NCI-H69 (cell line): ENCODE measurements at regions not wholly inside any gene's neighbourhood (a gene's known extent, or its start where the extent isn't known, plus 50 kb on each side); places are given as distances from the start of the nearest gene placed in this dataset.

Experiments
- DNase-seq: peaks from one replicate; lab custom pipeline; 2025; lab: John Stamatoyannopoulos, UW

- DNase-seq: peak; percentile 47
Observed at GRCh38 chr14:64639340-64639821, 64.8 kb upstream of the PLEKHG3 start.

DNA sequence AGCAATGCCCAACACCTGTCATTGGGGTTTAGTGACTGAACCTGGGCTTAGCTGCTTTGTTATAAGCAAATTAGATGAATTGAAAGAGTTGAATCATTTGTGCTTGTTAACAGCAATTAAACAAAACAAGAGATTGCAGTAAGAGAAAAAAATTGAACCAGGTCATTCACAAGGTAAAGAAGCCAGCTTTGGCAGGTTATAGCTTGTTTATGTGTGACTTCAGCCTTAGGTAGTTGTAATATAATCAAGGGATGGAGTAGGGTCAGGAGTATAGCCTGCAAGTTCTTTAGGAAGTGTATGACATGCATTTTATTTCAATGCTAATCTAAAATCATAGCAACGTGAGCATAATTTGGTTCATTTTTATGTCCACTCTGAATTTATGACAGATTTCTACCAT is 63.4 kb upstream of the PLEKHG3 start:
- DNase-seq: no peak

- peak; percentile 24 for DNase-seq
Observed at GRCh38 chr14:64641760-64642159, 62.5 kb upstream of the PLEKHG3 start.

DNA sequence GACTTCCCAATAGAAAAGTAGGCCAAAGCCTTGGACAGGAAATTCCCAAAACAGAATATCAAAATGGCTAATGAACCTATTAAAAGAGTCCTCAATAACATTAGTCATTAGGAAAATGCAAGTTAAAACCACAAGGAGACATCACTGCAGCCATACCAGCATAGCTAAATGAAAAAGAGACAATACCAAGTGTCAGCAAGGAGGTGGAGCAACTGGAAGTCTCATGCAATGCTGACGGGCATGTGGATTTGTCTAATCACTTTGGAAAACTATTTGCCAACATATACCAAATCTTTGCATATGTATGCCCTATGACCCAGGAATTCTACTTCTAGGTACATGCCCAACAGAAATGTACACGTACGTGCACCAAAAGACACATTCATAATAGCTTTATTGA is 60.5 kb upstream of the PLEKHG3 start:
- no peak for DNase-seq

DNA sequence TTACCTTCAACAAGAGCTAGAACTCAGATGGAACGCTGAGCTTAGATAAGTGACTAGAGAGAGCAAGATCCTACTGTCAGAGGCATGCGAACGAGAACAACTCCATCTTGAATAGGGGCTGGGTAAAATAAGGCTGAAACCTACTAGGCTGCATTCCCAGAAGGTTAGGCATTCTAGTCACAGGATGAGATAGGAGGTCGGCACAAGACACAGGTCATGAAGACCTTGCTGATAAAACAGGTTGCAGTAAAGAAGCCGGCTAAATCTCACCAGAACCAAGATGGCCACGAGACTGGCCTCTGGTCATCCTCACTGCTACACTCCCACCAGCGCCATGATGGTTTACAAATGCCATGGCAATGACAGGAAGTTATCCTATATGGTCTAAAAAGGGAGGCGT is 59.6 kb upstream of the PLEKHG3 start:
- no peak for DNase-seq

DNA sequence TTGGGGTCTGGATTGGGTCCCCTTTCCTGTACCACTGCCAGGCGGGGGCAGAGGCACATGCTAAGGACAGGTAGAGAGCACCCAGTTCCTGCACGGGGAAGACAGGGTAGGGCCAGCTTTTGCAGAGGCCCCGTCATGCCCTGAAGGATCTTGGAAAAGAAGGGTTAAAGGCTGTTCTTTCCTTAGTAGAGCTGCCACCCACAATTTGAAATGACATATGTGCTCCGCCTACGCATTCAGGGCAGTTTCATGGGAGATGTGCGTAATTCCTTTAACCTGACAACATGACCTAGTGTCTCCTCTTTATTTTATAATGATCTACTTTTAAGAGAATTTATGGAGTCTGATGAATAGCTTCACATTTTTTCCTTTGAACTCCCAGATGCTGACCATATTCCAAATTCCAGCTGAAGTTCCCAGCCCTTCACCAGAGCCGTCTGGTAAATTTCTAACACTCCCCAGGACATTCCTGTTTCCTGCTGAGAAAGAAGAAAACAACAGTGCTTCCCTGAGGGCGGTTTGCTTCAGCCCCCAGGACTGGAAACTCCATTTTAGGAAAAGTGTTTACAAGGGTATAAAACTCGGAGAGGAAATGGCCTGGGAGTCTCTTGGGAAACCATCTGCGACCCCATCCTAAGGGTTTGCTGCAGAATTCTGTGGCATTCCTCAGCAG is 58.9 kb upstream of the PLEKHG3 start:
- DNase-seq: peak; percentile 91

DNA sequence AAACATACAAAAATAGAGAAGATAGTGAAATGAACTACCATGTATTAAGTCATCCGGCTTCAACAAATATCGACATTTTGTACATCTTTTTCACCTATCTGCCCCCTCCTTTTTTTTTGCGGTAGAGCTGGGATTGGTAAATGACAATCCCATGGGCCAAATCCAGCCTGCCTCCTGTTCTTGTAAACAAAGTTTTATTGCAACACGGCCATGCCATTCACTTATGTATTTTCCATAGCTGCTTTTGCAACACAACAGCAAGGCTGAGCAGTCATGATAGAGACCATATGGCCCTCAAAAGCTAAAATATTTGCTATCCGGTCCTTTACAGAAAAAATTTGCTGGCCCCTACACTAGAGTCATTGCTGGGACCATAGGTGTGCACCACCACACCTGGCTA is 58.1 kb upstream of the PLEKHG3 start:
- no peak for DNase-seq

DNA sequence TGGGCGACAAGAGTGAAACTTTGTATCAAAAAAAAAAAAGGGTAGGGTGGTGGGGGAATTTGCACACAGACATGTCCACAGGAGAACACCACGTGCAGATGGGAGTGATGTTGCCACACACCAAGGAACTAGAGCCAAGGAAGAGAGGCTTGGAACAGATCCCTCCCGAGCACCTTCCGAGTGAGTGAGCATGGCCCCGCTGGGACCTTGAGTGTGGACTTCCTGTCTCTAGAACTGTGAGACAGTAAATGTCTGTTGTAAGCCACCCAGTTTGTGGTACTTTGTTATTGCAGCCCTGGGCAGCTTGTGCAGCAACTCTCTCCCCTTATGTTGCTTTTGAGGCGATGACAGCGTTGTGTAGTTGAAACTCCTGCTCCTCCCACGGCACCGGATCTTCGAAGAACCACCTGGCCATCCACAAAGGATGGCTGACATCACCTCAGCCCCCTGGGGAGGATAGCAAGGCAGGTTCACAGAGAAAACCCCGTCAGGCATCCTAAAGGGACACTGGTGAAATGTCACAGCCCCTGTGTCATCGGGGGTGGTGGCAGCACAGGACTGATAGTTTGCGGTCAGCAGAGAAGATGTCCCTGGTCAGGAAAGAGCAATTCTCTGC is 54.7 kb upstream of the PLEKHG3 start:
- DNase-seq: peak; percentile 71

- no peak for DNase-seq
Observed at GRCh38 chr14:64653900-64654245, 50.4 kb upstream of the PLEKHG3 start.

DNA sequence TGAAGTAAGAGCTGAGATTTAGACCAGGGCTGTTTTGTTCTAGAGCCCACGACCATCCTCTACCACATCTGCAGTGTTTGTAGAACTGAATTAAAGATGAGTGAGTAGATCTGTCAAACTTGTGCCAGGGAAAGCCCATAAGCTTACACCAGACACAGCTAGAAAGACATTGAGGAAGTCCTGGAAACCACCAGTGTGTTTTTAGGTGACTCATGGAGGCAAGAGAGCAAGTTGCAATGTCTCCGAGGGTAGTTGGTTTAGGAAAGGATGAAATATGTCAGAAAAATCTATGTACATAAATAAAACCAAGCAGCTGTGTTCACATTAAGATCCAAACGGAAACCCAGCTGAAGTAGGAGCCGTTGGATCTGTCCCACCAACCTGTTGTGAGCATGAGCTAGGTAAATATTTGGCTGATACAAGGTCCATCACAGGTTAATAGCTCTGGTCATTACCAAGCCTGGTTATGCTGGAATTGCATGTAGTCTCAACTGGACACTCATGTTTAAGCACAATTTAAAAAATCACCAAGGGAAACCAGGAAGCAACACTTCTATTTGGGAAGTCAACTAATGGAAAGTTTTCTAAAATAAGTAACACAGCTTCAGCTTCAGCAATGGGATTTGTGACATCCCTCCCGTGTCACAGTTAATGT is 49.9 kb upstream of the PLEKHG3 start:
- DNase-seq: peak; percentile 56
